ENCODE measurements at regions not wholly inside any gene's neighbourhood (a gene's known extent, or its start where the extent isn't known, plus 50 kb on each side); places are given as distances from the start of the nearest gene placed in this dataset.

DNA sequence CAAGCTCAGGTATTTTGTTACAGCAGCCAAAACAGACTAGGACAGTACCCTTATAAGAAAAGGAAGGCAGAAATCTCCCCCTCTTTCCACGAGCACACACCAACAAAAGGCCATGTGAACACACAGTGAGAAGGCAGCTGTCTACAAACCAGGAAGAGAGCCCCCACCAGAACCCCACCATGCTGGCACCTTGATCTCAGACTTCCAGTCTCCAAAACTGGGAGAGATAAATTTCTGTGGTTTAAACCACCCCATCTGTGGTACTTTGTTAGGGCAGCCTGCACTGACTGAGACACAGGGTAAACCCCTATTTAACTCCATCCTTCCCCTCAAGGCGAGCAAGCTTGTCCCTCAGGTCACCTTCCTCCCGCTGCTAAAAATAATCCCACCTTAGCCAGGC is 475.8 kb upstream of the JARID2 start:
- TF ChIP-seq, protein P1, sequence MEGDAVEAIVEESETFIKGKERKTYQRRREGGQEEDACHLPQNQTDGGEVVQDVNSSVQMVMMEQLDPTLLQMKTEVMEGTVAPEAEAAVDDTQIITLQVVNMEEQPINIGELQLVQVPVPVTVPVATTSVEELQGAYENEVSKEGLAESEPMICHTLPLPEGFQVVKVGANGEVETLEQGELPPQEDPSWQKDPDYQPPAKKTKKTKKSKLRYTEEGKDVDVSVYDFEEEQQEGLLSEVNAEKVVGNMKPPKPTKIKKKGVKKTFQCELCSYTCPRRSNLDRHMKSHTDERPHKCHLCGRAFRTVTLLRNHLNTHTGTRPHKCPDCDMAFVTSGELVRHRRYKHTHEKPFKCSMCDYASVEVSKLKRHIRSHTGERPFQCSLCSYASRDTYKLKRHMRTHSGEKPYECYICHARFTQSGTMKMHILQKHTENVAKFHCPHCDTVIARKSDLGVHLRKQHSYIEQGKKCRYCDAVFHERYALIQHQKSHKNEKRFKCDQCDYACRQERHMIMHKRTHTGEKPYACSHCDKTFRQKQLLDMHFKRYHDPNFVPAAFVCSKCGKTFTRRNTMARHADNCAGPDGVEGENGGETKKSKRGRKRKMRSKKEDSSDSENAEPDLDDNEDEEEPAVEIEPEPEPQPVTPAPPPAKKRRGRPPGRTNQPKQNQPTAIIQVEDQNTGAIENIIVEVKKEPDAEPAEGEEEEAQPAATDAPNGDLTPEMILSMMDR (tag by site-specific recombination; IDR thresholded peaks at IDR 0.05): no peak
- no peak for TF ChIP-seq KLF9 (tag by site-specific recombination; IDR thresholded peaks at IDR 0.05; ENCODE audit: low read depth)
